Fibroblast of upper back skin (primary cell): ENCODE measurements at regions not wholly inside any gene's neighbourhood (a gene's known extent, or its start where the extent isn't known, plus 50 kb on each side); places are given as distances from the start of the nearest gene placed in this dataset.
"Not testable (repeated sequence)": the region's sequence is repeated elsewhere in the genome, so short reads cannot be mapped to it uniquely, and the experiment has no call there.

Source experiments
- DNase-seq: peaks from one replicate; pipeline ENCODE4 v3.0.0-alpha.2; 2013

DNA sequence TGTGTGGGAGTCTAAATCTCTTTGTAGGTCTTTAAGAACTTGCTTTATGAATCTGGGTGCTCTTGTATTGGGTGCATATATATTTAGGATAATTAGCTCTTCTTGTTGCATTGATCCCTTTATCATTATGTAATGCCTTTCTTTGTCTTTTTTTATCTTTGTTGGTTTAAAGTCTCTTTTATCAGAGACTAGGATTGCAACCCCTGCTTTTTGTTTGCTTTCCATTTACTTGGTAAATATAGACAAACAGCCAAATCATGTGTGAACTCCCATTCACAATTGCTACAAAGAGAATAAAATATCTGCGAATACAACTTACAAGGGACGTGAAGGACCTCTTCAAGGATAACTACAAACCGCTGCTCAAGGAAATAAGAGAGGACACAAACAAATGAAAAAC lies 198.2 kb upstream of the APCDD1 start:
- not testable (repeated sequence) for DNase-seq

DNA sequence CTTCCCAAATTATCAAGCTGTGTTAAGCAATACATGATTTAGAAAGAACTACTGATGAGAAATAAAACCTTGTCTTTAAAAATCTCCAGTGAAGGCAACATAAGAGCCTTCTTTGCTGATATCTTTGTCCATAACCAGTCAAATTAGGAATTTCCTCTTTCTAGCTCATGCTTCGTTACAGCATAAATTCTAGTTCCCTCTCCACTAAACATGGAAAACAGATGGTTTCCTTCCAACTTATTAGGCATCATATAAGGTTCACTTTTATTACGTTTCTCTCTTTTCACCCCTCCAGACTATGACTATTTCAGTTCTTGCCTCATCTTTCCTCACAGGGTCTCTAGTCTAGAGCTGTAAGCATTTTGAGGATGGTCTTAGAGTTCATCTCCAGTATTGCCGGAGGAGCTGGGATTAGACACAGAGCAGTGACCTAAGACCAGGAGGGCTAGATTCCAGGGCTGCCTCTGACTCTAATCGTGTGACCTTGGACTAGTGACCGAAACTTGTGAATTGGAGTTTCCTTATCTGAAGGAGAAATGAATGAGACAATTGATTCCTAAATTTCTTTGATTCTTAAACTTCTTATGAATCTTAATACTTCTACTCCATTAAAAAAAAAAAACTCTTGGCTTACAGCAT lies 195.5 kb upstream of the APCDD1 start:
- DNase-seq: no peak

DNA sequence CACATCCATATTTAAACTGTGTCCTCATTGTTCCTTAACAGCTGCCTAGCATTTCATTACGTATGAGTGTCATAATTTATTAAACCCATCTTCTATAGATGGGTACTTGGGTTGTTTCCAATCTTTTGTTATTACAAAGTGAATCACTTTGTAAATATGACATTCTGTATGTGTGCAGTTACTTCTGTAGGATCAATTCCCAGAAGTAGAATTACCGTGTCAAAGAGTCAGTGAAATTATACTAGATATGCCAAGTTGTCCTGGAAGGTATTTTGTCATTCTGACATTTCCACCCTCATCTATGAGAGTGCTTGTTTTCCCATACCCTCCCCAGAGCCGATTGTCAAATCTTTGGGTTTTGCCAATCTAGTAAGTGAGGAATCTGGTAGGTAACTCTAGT lies 194.5 kb upstream of the APCDD1 start:
- peak; percentile 59 for DNase-seq

DNA sequence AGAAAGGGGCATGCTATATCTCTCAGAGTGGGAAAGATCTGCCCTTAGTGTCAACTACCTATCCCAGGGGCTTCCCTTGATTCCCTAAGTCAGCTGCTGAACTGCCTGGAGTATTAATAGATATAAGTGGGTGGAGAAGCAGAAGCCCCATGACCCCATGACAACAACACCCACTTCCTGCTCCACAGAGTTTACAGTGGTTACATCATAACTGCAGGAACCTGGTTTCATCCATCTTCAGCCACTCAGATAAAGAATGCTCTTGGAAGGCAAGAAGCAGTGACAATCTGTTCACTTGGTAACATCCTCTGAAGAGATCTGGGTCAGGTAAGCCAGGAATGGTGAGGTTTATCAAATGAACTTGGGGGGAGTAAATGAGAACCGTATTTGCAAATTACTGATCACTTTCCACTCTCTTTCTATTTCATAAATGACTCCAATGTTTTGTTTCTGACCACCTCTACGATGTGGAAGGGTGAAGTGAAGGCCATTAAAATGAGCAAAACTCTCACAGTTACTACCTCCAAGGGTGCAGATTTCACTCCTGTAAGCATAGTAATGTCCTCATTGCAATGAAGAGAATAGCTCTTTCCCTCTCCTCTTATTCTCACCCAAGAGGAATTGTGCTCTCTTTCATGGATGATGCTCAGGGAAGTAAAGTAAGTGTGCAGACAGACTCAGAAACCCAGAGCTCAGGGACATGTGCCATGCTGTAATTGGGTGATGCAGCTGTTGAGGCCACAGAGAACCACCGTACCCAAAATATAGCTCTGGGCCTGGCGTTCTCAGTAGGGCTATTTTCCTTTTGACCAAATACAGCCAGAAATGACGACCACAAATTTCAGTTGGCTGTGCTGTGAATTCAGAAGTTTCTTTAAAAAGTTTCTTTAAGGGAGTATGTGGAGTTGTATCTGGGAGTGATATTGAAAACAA lies 192.8 kb upstream of the APCDD1 start:
- DNase-seq: peak; percentile 16

DNA sequence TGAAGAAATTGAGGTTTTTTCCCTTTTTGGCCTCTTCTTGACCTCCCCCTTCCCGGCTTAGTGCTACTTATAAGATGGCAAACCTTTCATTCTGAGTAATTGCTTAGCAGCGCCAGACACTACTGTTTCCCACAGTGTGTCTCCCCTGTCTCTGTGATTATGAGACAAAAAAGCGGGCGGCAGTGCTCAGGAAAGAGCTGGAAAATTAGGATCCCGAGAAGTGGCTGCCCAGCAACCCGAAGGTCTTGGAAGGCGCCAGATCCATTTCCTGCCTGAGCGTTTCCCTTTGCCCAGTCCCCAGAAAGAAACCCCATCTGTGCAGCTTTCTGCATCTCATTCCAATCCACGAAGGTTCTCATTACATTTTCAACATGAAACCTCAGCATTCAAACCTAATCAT lies 191.9 kb upstream of the APCDD1 start:
- no peak for DNase-seq

DNA sequence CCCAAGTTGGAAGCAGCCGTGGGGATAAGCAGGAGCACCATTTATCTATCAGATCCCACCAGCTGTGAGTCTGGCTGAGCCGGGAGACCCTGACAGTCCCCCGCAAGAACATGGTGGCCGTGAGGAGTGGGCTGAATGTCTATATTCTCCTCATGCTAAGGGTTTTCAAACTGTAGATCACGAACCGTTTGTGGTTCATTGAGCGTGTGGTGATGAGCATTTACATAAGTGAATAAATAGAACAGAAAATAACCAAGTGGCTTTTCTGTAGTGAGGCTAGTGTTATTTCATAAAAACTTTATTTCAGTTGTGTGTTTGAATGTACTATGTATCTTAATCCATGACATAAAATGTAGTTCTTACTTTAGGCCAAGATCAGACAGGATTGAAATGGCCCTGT lies 190.2 kb upstream of the APCDD1 start:
- no peak for DNase-seq

DNA sequence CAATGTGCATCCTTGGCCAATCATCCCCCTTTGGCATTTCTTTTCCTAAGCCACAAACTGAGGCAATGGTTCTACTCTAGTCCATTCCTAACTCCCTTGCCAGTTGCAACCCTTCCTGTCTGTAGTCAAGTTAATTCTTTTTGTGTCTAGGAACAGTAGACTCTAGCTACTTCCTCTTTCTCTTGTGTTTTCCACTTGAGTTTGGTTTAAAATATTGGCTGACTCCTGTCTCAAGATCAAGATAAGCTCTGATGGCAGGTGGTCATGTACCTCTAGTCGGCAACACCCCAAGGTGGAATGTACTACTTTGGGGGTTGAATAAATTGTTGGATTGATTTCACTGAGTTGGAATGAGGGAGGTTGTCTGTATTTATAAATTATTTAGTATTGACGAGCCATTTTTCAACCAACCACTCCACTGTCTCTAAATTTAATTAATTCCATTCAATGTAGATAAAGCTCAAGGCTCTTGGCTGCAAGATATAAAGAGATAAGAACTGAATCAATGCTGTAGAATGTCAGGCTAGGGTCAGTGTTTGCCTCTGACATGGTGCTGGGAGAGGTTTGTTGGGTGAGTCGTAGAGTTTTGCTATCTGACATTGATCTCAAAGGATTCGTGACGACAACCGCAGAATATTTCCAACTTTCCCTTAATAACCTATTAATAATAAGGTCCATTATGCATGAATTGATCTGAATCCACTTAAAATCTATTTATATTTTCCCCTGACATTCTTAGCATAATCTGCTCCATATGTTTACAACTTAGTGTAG lies 188.7 kb upstream of the APCDD1 start:
- DNase-seq: peak; percentile 36

DNA sequence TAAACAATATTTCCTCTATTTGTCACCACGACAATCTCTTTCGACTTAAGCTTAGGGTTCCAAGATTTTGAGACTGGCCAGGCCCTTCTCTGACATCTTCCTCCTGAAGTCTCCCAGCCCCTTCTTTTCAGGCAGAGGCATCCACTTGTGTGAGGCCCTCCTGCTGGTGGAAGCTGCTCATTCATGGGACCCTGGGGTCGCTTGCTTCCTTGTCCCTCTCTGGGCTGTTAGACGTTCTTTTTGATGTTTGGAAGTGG lies 188.2 kb upstream of the APCDD1 start:
- DNase-seq: no peak

DNA sequence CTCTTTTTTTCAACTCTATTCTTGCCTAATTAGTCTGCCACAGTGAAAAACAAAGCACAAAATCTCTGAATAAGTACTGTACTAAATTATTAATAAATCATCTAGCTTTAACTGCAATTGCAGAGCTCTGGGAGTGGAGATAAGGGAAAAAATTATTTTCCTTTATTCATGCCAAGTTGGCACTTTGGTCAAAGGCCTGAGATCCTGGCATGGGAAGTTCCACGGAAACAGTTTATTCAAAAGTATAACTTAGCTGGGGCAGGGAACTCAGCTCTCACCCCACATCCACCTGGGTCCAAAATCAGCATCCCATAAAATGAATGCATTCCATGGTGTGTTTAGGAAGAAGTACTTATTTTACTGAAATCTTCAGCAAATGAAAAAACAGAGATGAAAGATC lies 185.2 kb upstream of the APCDD1 start:
- no peak for DNase-seq

DNA sequence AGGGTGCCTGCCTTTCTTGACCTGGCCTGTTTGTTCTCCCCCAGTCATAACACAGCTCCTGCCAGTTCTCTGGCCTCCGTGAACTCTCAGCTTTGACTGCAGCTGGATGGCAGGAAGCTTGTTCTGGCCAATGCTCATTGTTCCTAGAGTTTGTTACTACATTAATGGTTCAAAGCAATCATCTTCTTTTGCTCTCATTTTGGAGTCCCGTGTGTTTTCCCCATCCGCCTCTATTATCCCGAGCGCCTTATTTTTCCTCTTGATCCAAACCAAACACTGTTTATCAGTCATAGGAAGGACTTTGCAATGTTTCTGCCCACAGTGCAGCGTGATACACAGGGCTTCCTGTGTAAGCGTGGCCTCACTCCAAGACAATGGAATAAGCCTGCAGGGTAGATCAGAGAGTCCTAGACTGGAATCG lies 184.3 kb upstream of the APCDD1 start:
- DNase-seq: no peak

DNA sequence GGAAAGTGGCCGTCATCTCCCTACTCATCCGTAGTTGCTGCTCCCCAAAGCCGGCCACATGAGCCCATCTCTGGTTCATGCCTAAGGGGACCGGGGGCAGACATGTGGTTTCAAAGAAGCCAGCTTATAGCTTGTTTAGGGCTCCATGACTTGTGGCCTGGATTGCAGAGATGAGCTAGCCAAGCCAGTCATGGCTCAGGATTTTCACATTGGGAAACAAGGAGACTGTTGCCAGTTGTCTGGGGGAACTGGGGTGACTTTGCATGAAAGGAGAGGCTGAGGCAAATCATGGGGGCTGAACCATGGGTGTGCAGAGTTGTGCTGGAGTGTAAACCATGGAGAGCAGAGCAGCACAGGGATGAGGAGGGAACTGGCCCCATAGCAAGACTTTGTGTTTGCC lies 183.0 kb upstream of the APCDD1 start:
- peak; percentile 22 for DNase-seq

DNA sequence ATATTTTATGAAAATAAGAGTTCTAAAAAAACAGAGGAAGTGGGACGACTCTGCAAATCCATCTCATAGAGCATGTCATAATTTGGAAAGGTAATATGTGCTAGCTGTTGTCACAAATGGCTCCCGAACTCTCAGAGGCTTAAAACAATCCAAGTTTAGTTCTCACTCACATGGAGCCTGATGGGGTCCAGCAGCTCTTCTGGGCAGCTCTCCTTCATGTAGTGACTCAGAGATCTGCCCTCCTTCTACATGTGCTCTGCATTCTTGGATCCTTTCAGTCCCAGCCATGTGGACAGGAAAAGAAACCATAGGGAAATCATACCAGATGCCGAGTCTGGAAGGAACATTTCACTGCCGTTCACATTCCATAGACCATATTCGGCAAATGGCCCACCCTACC lies 180.1 kb upstream of the APCDD1 start:
- DNase-seq: peak; percentile 92

DNA sequence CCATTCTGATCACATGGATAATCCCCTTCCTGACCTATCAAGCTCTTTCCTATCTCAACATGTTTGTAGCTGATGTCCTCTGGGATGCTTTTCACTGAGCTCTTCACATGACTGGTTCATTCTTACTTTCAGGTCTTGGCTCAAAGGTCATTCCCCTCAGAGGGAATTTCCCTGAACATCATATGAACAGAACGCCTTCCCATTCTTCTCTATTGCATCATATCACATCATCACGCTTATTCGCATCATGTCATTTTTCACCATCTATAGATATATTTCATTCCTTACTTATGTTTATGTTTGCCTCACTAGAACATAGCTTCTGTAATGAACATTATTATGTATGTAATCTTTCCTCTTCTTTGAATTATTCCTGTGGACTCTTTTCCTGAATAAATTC lies 178.9 kb upstream of the APCDD1 start:
- no peak for DNase-seq

DNA sequence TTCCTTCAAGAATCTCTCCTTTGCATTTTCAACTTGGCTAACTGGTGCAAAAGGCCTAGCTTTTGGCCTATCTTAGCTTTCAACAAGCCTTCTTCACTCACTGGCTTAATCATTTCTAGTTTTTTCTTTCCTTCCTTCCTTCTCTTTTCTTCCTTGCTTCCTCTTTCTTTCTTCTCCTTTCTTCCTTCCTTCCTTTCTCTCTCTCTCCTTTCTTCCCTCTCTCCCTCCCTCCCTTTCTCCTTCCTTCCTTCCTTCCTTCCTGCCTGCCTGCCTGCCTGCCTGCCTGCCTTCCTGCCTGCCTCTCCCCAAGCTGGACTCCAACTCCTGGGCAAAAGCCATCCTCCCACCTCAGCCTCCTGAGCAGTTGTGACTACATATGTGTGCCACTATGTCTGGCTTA lies 176.2 kb upstream of the APCDD1 start:
- DNase-seq: no peak

DNA sequence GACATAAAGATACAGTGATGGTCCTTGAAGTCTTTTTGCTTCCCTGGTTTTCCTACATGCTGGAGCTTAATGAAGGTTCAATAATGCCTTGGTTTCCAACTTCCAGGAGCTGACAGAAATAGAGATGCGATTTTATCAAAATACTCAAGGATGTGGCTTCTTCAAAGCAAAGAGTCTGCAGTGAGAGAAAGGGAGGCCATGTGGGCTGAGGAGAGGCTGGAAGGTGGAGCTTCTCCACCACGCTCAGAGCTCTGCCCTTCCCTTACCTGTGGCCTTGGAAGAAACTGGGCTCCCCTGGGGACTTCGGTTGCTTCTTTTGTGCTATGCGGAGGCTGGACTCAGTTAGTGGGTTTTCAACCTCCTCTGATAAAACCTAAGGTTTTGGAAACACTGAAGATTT lies 175.0 kb upstream of the APCDD1 start:
- DNase-seq: no peak

DNA sequence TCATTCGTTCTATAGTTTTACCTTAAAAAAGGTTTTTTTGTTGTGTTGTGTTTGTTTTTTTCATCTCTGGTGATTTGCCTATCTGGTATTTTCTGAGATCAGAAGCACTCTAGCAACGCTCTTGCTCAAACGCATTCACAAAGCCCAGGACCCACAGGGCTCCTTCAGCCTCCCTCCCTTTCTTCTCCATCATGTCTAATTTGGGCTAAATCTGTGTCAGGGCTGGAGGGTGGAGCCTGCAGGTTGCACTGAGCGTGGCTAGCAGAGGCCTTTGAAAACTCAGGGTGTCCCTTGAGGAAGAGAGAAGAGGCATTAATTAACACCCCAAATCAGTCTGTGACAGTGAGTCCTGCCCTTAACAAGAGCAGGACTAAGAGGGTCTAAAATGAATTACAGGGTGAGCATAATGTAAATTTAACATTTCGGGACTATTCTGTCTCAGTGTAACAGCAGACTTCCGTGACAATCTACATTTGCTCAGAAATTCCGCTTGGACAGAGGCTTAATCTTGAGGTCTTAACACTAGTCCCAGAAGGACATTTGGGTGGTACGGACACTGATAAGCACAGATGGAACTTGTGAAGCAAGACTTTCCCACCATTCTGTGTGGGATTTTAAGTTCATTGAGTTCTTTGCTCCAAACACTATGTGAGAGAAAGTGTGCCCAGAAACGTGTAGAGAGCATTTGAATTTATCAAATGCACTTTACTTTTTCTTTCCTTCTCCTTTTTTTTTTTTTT lies 174.4 kb upstream of the APCDD1 start:
- DNase-seq: no peak

DNA sequence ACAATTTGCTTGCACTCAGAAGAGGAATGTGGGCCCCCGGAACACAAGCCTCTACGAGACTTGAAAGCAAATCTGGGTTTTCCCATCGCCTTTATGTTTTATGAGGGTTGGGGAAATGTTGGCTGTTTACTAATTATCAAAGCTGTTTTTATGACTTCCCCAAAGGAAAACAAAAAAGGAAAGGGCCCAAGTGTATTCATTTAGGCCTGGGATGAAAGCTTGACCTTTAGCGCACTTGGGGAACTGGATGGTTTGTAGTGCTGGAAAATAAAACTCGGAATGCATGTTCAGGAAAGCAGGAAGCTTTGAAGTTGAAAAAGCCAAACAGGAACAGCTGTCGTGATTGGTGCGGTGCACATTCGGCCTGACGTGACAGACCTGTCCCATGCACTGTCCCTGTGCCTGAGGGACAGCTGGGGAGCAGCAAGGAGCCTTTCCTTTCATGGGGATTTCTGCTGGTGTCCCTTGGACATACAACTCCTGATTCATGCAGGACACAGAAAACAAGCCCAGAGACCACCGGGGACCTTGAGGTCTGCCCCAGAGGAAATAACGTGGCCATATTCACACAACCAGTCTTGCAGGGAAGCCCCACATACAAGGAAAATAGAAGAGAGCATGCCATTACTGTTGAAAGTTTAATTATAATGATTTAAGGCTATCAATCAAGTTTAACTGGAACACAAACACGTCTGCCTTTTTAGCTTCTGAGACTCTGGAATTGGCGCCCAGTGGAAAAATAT lies 169.7 kb upstream of the APCDD1 start:
- DNase-seq: no peak

DNA sequence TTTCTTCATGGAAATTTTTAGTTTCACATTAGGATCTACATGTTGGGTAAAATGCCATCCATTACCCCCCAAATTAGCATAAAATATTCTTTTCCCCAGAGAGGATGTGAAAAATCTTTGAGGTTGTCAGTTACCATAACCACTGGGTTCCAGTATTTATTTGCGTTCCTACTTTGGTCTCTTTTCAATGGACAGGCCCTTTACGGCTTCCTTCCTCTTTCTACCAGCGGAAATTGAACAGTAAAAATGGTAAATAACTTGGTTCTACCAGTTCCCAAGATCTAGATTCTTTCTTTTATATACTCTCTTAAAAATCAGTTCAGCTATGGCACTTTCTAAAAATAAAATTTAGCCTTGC lies 169.2 kb upstream of the APCDD1 start:
- no peak for DNase-seq

DNA sequence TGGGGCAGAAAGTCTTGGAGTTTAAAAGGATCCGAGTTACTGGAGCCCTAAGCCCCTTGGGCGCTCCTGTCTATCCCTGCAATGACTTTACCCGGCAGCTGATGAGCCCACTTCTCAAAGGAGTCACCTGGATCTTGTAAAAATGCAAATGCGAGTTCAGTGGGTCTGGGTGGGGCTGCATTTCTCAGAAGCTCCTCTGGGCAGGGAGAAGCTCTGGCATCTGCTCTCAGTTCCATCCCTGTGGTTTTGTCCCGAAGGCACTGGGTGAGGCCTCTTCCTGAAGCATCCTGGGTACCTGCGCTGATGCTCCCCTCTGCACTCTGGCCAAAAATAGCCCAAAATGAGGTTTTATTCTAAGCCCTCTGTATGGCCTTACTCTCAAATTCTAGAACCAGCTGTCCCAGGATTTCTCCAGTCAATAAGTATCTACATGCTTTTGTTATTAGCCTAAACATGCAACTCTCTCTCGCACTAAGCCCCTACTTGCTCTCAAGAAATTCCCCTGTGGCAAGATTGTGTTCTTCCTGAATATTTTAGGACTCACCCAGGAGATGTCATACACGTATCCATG lies 167.8 kb upstream of the APCDD1 start:
- no peak for DNase-seq

DNA sequence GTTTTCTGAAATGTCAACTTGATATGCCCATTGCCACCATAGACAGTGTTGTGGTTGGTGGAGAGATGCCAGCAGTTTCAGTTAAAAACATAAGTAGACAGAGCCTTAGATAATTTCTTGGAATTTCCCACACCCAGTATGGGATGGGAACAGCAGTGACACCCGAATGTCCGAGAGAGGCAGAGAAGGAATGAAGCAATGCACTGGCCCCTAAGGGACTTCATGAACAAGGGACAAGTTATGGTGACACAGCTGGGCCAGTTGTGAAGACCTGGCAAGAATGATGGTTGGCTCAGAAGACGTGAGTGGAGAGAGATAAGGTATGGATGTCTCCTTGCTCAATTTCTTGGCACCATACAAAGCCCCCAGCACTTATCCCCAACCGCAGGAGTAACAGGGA lies 165.2 kb upstream of the APCDD1 start:
- DNase-seq: no peak

DNA sequence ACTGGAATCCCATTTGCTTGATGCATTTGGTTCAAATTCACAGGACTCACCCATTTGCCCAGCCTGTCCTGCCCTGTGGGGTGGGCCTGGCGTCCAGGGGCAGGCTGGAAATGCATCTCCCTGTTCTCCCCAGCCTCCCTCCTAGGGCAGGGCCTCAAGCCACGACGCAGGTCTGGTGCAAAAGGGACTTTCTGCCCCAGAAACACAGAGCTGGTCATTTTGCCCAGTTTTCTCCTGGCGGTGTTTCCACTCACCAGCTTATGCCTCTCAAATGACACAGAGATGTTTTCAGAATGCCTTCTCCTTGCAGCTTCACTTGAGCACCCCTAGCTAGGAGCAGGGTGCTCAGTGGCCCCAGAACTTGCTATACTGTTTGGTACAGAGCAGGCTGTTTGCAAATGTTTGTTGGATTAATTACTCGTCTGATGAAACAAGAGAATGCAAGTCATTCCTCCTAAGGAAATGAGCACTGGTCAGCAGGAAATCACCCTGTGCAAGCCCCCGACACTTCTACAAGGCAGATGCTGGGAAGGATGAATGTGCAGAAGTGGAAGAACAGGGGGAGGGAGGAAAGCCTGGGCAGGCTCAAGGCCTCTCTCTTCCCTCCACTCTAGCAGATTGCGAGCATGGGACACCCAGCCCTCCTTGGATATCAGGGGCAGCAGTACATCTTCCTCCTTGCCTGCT lies 164.3 kb upstream of the APCDD1 start:
- peak; percentile 19 for DNase-seq
